Caco-2 (cell line): ENCODE measurements at regions not wholly inside any gene's neighbourhood (a gene's known extent, or its start where the extent isn't known, plus 50 kb on each side); places are given as distances from the start of the nearest gene placed in this dataset.

Source experiments
- BruUV-seq: library from RNA; stranded (reverse); fragments of 400-500 nt; replicated peaks from 2 replicates; lab custom pipeline; 2021; lab: Mats Ljungman, UMichigan
- CTCF ChIA-PET: fragments of 300-600 bp; sonication (Branson Sonifier 250); formaldehyde crosslinking; loops from one replicate; lab custom pipeline; 2022; ENCODE audit warnings: antibody characterized with exemption; lab: Charles Lee
- POLR2A ChIA-PET: fragments of 300-600 bp; sonication (Branson Sonifier 250); formaldehyde crosslinking; loops from one replicate; lab custom pipeline; 2022; ENCODE audit warnings: antibody characterized with exemption; lab: Charles Lee
- DNase-seq, 2 experiments: peaks; one replicate each; pipeline versions ENCODE4 v3.0.0 to v3.0.0-alpha.2; 2020 to 2022
- H3K27me3 ChIP-seq: replicated peaks from 2 replicates; pipeline ENCODE4 v1.6.0; 2011; ENCODE audit warnings: low read length; ENCODE audit not compliant: control insufficient read depth, insufficient read depth
- H3K36me3 ChIP-seq: 2 replicates; pipeline ENCODE4 v1.5.1; 2011; ENCODE audit warnings: low read length; ENCODE audit not compliant: control insufficient read depth, insufficient read depth
- H3K4me1 ChIP-seq: fragments of 250-450 bp; sonication (Bioruptor Pico); 2 replicates; pipeline ENCODE4 v1.5.1; 2020; ENCODE audit warnings: mild to moderate bottlenecking
- H3K4me3 ChIP-seq: 2 replicates; pipeline ENCODE4 v1.5.1; 2011; ENCODE audit warnings: low read depth, mild to moderate bottlenecking, control low read depth, low read length
- H3K9me3 ChIP-seq: fragments of 250-450 bp; sonication (Bioruptor Pico); 2 replicates; pipeline ENCODE4 v1.5.1; 2020; ENCODE audit warnings: mild to moderate bottlenecking, moderate library complexity
- H3K27ac Mint-ChIP-seq: one replicate; pipeline ENCODE4 v1.8.0; 2022; ENCODE audit warnings: mixed read lengths; ENCODE audit not compliant: unreplicated experiment
- H3K27me3 Mint-ChIP-seq: one replicate; pipeline ENCODE4 v1.8.0; 2022; ENCODE audit warnings: mixed read lengths; ENCODE audit not compliant: insufficient read depth, unreplicated experiment
- H3K36me3 Mint-ChIP-seq: one replicate; pipeline ENCODE4 v1.8.0; 2022; ENCODE audit warnings: mild to moderate bottlenecking, mixed read lengths; ENCODE audit not compliant: insufficient read depth, unreplicated experiment
- H3K4me1 Mint-ChIP-seq: one replicate; pipeline ENCODE4 v1.8.0; 2022; ENCODE audit warnings: low read depth, mixed read lengths; ENCODE audit not compliant: unreplicated experiment
- H3K4me3 Mint-ChIP-seq: one replicate; pipeline ENCODE4 v1.8.0; 2022; ENCODE audit warnings: mild to moderate bottlenecking, moderate library complexity, mixed read lengths; ENCODE audit not compliant: unreplicated experiment
- H3K9me3 Mint-ChIP-seq: one replicate; pipeline ENCODE4 v1.8.0; 2022; ENCODE audit warnings: mixed read lengths; ENCODE audit not compliant: unreplicated experiment
- CTCF ChIP-seq, 2 experiments: fragments of 200-600 bp in 1 of 2; IDR thresholded peaks; 1 replicate in 1 of 2; 2 replicates in 1 of 2; pipeline versions ENCODE4 v1.5.1 to v1.8.0; 2011 to 2022; ENCODE audit warnings: antibody characterized with exemption in 1 of 2, control low read depth in 1 of 2, inconsistent platforms in 1 of 2, low read depth in 1 of 2, low read length in 1 of 2, mild to moderate bottlenecking in 1 of 2, moderate library complexity in 1 of 2; ENCODE audit not compliant: insufficient read depth in 1 of 2, severe bottlenecking in 1 of 2, unreplicated experiment in 1 of 2
- intact Hi-C: fragments of 100-400 bp; cut with micrococcal nuclease; formaldehyde crosslinking; loops from one replicate; pipeline ENCODE4 v1.10.0; 2022; ENCODE audit not compliant: unreplicated experiment

GRCh38 chr20:40218316-40218969 is 470.6 kb downstream of the MAFB start:
- POLR2A ChIA-PET = no interaction called here
- CTCF ChIA-PET = no interaction called here
- H3K4me1 Mint-ChIP-seq = no peaks in the 10 kb centered on the region
- H3K36me3 Mint-ChIP-seq = no peaks in the 10 kb centered on the region
- no peak overlapping the region for H3K27ac Mint-ChIP-seq
- BruUV-seq = no TSS peak
- no peak for TF ChIP-seq CTCF (IDR thresholded peaks at IDR 0.05; ENCODE audit: insufficient read depth in 1 of 2, low read depth in 1 of 2, low read length in 1 of 2, severe bottlenecking in 1 of 2, unreplicated experiment in 1 of 2)
- no peak overlapping the region for H3K4me3 Mint-ChIP-seq
- intact Hi-C loops = no loop called here
- H3K4me3 ChIP-seq = no peak overlapping the region
- no peak for DNase-seq
- H3K36me3 ChIP-seq = no peaks in the 10 kb centered on the region
- peaks cover 20% of the 10 kb centered on the region for H3K27me3 Mint-ChIP-seq
- H3K27me3 ChIP-seq = no peaks in the 10 kb centered on the region
- no peaks in the 10 kb centered on the region for H3K9me3 Mint-ChIP-seq
- no peaks in the 10 kb centered on the region for H3K4me1 ChIP-seq
- peaks cover 3% of the 10 kb centered on the region; the same call in 1 of the 2 replicates for H3K9me3 ChIP-seq

DNA sequence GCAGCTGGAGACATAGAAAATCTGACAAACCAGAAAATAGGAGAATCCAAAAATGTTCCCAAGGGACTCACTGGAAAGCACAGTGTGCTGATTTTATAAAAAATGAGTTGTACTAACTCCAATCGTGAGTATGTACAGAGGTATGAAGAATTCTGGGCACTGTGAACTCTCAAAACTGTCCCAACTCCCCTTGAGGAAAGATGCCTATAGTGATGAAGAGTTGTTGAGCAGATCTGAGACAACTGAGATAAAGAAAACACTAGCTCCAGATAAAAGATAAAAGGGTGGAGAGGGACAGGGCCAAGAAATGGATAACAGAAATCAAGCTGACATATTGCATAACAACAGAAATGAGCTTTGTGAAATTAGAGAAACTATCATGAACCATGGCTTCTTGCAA is 481.4 kb downstream of the MAFB start:
- H3K27me3 Mint-ChIP-seq = peaks cover 14% of the 10 kb centered on the region
- POLR2A ChIA-PET = no interaction called here
- CTCF ChIA-PET = interaction anchor here (0.6 kb wide), 1 partner anchor 48 kb away, joined by 3 read pairs; no protein-coding TSS in a partner anchor

DNA sequence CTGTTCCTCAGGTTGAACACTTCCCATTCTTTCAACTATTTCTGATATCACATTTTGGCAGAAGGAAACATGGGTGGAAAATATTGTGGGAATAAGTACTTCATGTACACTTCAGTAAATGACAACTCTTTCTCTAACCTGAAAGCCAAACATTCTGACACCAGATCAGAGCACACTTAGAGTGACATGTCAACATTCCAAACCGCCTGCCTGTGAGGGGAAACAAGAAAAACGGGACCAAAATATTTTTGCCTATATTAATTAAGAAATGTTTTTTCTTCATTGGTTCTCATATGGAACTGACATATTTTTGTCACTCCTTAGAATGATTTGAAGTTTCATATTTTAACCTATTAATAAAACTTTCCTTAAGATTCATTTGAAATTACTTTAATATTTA is 483.1 kb downstream of the MAFB start:
- CTCF ChIA-PET = no interaction called here
- DNase-seq = no peak

More for the DNA sequence above, 481.4 kb downstream of the MAFB start:
- H3K4me3 ChIP-seq = no peak overlapping the region
- DNase-seq = no peak
- H3K9me3 Mint-ChIP-seq = no peaks in the 10 kb centered on the region
- intact Hi-C loops = no loop called here
- no peak for TF ChIP-seq CTCF (IDR thresholded peaks at IDR 0.05; ENCODE audit: insufficient read depth in 1 of 2, low read depth in 1 of 2, low read length in 1 of 2, severe bottlenecking in 1 of 2, unreplicated experiment in 1 of 2)
- H3K4me1 Mint-ChIP-seq = no peaks in the 10 kb centered on the region
- no peaks in the 10 kb centered on the region for H3K4me1 ChIP-seq
- no peaks in the 10 kb centered on the region for H3K36me3 ChIP-seq
- peaks cover 9% of the 10 kb centered on the region; the same call in 1 of the 2 replicates for H3K9me3 ChIP-seq
- no peak overlapping the region for H3K27ac Mint-ChIP-seq
- H3K4me3 Mint-ChIP-seq = no peak overlapping the region
- BruUV-seq = no TSS peak
- H3K36me3 Mint-ChIP-seq = no peaks in the 10 kb centered on the region
- no peaks in the 10 kb centered on the region for H3K27me3 ChIP-seq

More for the DNA sequence above, 483.1 kb downstream of the MAFB start:
- H3K4me1 ChIP-seq = no peaks in the 10 kb centered on the region
- H3K4me3 ChIP-seq = no peak overlapping the region
- H3K4me3 Mint-ChIP-seq = no peak overlapping the region
- H3K9me3 ChIP-seq = peaks cover 7% of the 10 kb centered on the region; the same call in 1 of the 2 replicates
- intact Hi-C loops = no loop called here
- H3K27me3 ChIP-seq = no peaks in the 10 kb centered on the region
- peaks cover 19% of the 10 kb centered on the region for H3K27me3 Mint-ChIP-seq
- no peaks in the 10 kb centered on the region for H3K9me3 Mint-ChIP-seq
- no peak for TF ChIP-seq CTCF (IDR thresholded peaks at IDR 0.05; ENCODE audit: insufficient read depth in 1 of 2, low read depth in 1 of 2, low read length in 1 of 2, severe bottlenecking in 1 of 2, unreplicated experiment in 1 of 2)
- POLR2A ChIA-PET = no interaction called here
- no peaks in the 10 kb centered on the region for H3K36me3 Mint-ChIP-seq
- no peaks in the 10 kb centered on the region for H3K4me1 Mint-ChIP-seq
- H3K36me3 ChIP-seq = no peaks in the 10 kb centered on the region
- BruUV-seq = no TSS peak
- H3K27ac Mint-ChIP-seq = no peak overlapping the region
